ENCODE measurements at regions not wholly inside any gene's neighbourhood (a gene's known extent, or its start where the extent isn't known, plus 50 kb on each side); places are given as distances from the start of the nearest gene placed in this dataset.

DNA sequence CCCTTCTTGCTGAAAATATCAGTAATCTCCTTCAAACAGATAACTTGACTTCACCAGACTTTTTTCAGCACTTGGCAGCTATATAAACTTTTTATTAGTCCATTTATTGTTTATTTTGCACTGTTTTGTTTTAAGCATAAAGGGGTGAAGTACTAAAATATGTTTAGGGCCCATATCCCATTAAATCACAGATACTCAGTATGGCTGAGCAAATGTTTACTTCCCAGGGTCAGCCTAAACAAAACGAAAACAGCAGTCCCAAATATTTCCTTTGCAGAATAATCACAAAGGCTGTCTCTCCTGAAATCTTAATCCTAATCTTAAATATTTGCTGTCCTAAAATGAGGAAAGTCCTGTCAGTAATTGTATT, 649.6 kb downstream of the TNS3 start:
- TF ChIP-seq CTCF (IDR thresholded peaks at IDR 0.05; ENCODE audit: low read depth, low read length, missing input control), result no peak
- TF ChIP-seq YY1 (IDR thresholded peaks at IDR 0.05), result no peak
- TF ChIP-seq TAF1 (conservative IDR thresholded peaks at IDR 0.05), result no peak
- no peak for TF ChIP-seq RXRA (IDR thresholded peaks at IDR 0.05)
- TF ChIP-seq EGR1 (IDR thresholded peaks at IDR 0.05; ENCODE audit: low read depth in 2 of 2), result no peak
- TF ChIP-seq RAD21 (IDR thresholded peaks at IDR 0.05), result no peak
- no peak for TF ChIP-seq JUND (IDR thresholded peaks at IDR 0.05)

Data from liver (tissue), 3 donors.